Hematopoietic multipotent progenitor cell treated with erythropoietin and hydrocortisone succinate and interleukin-3 and kit ligand, for 6 days (in vitro differentiated cells): ENCODE measurements at regions not wholly inside any gene's neighbourhood (a gene's known extent, or its start where the extent isn't known, plus 50 kb on each side); places are given as distances from the start of the nearest gene placed in this dataset.

Source experiments
- DNase-seq: peaks from one replicate; pipeline ENCODE4 v3.0.0-alpha.2; 2015

DNA sequence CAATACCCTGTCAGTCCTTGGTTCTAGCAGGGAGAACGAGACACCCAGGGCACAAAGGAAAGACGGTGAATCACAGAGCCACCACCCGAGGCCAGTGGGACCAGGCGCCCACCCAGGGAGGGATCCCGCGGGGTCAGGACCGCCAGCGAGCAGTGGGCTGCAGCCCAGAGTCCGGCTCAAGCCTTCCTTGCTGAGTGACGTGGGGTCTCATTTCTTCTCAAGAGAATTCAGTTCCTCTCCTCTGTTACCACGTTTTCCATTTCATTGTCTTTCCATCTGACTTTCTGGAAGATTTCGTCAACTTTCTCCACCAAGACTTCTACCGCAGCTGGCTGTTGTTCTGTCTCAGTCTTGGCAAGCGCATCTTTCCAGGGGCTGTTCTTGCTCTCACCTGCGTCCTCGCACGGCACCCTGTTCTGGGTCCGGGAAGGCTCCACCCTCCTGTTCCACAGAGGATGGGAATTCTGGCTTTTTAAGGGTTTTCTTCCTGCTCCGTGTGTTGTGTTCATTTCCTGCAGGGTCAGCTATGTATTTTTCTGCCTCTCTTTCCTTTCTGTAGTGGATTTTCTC is 248.6 kb downstream of the NDUFA10 start:
- no peak for DNase-seq

DNA sequence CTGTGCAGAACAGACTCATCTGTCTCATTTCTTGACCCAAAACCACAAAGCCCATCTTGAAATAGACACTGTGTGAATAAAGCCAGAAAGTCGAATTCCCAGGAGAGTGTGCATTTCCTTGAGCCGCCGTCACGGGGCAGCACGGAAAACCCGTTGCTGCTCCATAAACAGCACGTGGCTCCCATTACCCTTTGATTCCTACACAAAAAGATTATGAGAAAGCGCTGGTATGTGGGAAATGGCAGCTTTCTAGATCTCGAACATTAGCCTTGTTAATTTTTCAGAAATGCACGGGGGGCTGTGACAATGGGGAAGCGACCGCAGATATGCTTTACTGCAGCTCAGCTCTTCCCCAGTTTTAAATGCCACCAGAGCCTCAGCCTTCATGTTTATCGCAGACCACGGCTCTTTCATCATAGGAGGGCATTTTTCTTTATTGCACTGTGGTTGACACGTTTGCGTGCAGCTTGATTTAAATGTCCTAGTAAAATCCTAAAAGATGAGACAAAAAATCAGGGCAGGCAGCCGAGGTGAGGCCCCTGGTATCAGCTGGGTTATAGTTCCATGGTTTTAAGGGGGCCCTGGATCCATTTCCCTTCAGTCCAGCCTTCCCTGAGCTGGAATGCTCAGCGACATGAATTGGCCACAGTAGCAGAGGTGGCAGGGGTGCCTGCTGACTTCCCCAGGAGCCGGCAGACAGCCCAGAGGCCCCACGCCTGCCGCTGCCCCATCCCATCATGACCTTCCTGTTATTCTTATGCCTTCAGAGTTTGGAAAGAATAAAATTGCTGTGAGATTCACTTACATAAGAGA is 249.3 kb downstream of the NDUFA10 start:
- DNase-seq: no peak

DNA sequence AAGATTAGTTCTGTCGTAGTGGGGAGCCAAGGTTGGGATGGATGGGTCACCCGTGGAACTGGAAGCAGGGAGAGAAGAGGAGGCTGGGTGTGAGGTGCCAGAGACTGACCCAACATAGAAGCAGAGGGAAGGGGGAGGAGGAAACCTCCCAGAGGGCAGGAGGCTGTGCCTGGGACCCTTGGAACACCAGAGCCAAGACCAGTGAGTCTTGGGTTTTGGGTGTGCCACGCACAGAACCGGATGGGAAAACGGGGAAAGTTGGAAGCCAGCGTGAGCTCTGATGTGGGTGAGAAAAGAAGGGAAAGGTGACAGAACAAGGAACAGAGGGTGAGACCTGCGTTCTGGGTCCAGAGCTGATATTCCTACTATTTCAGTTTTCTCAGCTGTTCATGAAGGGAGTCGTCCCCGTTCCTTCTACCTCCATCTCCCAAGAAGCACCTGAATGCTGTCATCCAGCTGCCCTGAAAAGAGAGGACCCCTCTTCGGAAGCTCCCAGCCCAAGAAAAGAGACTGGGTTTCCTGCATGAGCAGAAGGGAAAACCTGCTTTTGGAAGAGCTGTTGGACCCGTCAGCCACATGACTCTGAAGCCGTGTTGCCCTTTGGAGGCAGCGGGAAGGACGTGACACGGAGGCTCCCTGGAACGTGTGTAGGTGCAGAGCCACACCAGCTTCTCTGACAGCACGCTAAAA is 250.1 kb downstream of the NDUFA10 start:
- no peak for DNase-seq

DNA sequence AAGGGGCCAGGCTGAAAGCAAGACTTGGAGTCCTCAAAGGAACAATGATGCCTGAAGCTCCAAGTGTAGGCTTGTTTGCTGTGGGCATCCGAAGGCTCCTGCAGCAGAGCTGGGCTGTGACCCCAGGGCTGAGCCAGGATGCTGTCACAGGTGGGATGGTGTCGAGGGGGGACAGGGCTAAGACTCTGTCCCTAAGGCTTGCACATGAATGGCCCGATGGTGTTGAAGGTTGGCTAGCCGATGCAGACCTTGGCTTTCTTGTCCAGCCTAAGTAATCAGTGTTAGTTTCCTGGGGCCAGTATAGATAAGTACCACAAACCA is 251.0 kb downstream of the NDUFA10 start:
- no peak for DNase-seq

DNA sequence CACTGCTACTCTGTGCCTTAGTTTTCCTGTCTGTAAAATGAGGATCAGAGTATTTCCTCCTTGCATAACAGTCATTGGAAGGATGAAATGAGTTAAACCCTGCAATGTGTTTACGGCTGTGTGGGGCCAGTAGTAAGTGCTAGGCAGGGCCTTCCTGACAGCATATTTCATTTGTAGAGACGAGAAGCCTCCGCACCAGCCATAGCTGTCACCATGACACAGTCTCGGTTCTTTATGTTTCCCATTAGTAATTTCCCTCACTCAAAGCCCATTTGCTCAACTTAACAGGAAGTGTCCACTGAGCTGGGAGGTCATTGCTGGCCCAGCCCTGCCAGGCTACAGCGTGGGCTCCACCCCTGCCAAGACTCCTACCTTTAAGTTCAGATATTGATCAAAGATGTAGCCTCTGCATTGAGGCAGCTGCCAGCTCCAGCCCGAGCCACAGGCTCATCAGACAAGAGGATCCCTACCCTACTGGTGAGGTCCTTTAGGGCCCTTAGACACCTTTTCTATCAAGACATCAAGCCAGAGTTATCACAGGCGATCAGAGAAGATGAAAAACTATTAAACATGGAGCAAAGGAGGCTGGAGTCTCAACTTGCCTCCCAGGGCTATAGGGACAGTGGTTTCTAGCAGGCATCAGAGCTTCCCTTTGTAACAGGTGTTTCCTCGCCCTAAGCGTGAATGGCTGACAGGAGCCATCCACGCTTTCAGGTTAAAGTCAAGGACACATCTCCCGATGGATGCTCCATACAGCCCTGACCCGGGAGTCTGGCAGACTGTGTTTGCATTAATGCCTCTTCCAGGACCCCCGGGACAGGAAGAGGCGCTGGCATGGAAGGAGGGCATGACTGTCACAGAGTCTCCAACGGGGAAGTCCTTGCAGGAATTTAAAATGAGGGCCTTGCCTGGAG is 251.7 kb downstream of the NDUFA10 start:
- DNase-seq: no peak

DNA sequence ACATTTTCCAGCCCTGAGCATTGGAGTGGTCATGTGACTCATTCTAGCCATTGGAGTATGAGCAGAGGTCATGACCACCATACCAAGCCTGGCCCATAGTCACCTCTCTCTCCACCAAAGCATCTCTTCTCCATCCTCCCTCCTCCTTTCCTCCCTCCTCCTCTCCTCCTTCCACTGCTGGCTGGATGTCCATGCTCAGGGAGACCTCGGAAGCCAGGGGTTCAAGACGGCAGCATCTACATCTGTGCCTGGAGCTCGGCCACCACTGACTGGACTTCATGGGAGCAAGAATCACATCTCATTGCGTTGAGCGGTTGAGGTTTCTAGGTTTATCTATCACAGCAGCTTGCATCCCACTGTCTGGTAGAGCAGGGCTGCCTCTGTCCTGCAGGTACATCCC is 252.4 kb downstream of the NDUFA10 start:
- no peak for DNase-seq

DNA sequence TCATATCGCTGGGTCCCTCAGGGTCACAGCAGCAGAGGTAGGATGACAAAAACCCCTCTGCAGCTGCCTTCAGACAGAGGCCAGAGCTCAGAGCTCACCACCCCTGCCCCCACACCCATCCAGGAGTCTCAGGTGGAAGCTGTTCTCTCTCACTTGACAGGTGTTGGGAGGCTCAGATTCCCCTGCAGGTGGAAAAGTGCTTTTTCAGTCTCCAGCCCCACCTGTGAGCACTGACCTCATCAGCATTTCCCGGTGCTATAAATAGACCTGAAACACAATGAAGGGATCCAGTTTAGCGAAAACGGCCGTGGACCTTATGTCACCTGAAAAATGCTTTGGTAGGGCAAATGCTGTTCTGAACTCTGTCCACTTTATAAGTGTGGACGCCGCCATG is 254.9 kb downstream of the NDUFA10 start:
- DNase-seq: no peak

DNA sequence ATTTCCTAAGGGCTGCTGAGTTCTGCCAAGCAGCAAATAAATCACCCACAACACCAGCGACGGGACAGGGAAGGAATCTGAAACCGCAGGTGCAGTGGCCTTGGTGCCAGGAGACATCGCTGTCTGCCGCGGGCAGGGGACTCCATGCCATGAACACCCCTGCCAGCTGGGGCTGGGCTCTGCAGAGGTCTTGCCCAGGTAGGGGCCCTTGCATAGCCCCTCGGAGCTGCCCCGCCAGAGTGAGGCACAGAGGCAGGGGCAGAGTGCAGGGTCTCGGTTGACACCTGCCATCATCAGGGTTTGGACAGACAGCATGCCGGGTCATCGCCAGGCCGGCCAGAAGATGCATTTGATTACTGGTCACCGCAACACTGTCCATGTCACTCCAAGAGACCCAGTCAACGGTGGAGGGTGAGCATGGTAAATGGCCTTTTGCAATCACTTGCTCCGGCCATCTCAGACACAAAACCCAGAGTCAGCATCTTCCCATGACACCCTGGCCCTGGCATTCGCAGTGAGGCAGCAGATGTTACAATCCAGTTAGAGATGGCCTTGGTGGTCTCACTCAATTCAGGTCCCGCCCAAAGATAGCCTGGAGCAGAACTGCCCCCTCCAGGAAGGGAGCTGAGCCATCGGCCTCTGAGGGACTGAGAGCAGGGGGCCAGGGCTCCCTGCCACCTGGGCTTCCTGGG is 255.4 kb downstream of the NDUFA10 start:
- DNase-seq: no peak

DNA sequence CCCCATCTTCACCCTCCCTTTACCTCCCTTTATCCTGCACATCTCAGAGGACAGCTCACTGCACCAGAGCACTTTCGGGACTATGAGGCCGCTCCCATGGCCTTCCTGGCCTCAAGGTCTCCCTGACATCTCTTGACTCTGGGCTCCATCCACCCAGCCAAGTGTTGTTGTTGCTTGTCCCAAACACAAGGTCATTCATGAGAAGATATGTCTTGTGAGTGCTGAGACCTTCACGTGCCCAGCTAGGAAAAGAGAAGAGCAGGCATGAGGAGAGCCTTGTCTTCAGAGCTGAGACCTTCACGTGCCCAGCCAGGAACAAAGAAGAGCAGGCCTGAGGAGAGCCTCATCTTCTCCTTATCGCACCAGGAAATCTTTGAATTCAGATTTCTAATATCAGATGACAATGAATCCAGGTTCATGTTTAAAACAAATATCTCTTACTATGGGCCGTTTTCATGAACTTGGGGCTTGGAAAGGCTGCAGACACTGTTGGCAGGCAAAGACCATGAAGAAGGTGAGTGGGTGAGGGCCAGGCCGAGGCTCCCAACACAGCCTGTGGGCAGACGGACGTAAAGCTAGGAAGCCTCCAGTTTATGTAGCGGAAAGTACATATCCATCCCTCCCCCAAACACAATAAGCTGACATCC is 256.1 kb downstream of the NDUFA10 start:
- no peak for DNase-seq

DNA sequence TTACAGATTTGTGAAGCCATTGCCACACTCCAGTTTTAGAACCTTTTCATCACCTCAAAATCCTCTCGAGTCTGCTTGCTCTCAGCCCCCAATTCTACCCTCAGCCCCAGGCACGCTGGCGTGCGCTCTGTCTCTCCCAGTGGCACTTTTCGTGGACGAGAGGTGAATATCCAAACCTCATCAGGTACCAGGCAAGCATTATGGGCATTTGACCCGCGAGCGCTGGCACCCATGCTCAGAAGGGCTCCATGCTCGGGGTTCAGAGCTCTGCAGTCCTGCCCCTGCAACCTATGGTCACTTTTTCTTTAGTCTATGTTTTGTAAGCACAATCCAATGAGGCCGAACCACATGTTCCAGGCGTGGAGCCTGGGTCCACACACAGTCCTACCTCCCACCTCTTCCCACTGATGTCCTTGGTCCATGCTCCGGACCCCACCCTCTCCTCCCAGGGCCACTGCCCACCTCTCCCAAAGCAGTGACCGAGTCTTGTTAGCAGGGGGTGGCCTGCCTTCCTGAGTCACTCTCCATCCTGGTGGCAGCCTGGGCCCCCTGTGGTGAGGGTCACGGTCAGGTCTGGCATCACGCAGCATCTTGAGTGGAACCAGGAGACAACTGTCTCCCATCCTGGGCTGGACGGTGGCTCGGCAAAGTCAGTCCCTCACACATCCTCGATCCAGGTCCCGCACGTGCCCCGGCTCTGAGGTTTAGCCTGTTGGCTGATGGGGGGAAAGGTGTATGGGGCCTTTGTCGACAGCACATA is 256.9 kb downstream of the NDUFA10 start:
- DNase-seq: no peak

DNA sequence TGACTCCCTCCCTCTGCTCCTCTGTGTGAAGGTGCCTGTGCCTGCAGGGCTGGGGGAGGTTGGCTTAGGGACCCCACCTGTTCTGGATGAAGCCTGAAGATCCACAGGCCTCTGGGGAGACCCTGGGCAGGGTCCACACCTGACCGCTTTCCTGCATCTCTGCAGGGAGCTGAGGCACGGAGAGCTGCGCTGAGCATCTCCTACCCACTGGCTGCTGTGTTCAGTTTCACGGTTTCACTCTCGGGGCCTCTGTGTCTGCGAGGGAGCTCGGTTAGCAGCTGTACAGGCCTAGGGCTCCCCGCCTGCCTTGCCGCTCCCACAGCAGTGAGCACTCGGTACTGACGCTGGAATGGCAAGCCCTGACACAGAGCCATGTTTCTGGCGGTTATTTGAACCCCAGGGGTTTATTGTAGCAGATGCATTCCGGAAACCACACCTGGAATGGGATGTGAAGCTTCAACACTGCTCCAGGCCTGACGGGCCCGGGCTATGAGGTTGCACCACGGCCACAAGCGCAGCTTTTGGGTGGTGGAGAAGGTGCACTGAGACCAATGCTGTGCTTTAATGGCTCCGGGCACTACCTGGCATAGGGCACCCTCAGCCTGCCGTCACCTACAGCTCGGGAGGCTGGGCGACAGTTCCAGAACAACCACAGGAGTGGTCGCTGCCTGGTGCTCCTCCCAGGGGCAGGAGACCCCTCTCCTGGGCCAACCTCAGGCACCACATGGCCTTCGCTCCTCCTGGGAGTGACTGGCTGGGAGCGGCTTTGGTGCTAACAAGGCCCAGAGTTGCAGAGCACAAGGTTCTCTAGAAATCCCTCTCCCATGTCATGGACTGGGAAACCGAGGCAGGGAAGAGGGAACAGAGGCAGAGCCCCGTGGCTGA is 257.9 kb downstream of the NDUFA10 start:
- DNase-seq: no peak

DNA sequence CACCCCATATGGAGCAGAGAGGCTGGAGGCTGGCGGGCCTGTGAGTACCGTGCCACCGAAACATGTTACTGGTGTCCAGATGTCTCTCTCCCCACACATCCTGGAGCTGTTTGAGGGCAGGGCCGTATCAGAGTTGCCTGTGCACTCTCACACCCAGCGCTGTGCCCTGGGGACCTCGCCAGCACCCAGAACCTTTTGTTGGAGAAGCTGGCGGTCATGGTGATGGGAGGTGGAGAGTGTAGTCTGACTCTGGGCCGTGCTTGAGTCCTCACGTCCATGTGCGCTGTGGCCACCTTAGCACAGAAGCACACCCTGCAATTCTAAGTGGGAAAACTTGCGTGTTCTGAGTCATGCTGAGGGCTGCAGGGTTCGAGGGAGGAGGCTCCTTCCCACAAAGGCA is 259.2 kb downstream of the NDUFA10 start:
- no peak for DNase-seq

DNA sequence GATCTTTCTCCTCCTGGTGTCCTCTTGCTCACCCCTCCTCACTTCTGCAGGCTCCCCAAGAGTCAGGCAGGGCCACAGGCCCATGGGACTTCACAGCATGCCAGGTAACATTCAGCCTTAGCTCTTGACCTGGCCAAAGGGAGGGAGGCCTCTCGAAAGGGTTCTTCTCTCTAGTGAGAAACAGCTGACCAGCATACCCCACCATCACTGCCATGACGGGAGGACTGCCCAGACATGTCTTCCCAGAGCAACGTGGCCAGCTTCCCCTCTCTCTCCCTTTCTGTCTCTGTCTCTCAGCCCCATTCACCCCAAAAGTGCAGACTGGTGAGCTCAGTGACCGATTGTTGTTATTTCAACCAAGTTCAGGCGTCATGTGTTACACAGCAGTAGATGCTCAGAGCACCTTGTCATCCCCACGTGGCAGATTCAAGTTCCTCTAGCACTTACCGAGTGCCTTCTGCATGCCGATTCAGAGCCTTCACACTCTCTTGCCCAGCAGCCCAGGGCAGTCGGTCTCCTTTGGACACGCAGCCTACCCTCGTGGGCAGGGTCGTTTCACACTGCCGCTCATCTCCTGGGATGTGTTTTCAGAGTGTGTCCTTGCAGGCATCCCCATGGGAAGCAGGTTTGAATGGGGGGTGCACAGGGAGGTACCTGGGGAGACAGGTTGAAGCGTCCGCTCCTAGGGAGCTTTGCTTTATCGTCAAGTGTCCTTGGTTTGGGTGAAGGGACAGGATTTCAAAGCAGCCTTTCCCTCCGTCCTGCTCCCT is 259.9 kb downstream of the NDUFA10 start:
- DNase-seq: no peak

DNA sequence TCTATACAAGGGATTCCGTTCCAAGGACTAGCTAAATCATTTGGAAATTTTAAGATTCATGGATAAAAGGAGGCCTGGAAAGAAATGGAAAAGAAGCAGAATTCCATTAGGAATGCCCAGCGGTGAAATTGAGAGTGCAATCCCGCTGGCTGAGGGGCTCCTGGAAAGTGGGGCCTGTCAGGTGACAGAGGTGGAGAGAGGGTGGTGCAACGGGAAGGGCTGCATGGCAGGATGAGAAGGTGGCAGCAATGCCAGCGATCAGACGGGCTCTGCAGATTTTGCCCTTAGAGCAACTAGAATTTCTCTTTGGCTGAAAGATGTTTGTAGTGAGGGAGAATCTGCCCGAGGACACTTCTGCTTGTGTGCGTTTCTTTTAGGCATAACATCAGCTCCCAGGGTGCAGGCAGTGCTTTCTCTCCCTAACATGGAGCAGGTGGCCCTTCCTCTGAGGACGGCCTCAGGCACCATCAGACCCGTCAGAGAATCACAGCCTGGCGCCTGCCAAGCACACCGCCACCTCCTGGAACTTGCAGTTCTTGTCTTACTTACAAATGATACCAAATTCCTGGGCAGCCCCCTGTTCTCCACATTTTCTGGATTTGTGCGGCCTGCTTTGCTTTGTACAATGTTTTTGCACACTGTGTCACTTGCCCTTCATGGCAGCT is 261.6 kb downstream of the NDUFA10 start:
- no peak for DNase-seq

DNA sequence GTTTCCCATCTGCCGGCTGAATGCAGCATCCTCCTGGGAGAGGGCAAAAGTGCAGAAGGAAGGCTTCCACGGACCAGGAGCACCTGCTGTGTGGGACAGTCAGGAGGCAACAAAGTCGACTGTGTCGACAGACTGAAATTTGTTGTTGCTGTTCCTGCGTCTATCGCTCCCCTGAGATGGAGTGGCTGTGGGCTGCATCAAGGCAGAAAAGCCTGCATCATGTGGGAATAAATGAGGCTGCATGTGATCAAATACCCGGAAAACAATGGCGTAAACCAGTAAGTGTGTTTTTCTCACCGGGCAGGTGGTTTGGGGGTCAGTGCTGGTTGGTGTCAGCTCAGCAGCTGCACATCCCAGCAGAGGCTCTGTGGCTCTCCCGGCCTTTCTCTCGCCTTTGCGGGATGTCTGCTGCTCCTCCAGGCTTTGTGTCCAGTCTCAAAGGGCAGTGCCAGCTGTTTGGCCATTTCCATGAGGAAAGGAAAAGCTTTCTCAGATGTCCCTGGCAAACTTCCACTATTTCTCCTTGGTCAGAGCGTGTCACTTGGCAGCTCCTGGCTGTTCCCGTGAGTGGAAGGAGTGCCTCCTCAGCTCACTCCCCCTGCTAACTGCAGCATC is 262.4 kb downstream of the NDUFA10 start:
- no peak for DNase-seq

DNA sequence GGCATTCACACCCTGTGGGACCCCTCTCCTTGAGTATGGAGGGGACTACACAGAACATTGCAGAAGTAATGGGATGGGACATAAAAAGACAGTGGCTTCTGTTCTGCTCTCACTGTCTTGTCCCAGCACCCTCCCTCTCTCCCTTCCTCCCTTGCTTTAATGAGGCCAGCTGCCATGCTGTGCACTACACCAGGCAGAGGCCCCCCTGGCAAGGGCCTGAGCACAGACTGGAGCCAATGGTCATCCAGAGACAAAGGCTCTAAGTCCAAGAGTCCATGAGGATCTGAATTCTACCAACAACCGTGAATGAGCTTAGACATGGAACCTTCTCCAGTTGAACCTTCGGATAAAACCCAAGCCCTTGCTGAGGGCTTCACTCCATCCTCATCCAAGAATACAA is 263.0 kb downstream of the NDUFA10 start:
- no peak for DNase-seq

DNA sequence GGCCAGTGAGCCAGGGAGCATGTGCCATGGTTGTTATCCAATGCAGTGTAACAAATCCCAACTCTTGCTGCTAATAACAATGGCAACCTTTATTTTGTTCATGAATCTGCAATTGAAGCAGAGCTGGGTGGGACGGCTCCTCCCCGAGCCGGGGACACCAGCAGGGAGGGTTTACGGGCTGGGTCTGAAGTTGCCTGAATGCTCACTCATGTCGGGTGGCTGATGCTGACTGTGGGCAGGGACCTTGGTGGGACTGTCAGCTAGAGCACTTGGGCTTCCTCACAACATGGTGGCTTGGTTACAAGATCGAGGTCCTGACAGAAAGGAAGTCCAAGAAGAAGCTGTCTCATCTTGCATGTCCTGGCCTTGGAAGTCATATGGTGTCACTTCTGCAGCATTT is 264.5 kb downstream of the NDUFA10 start:
- DNase-seq: no peak

DNA sequence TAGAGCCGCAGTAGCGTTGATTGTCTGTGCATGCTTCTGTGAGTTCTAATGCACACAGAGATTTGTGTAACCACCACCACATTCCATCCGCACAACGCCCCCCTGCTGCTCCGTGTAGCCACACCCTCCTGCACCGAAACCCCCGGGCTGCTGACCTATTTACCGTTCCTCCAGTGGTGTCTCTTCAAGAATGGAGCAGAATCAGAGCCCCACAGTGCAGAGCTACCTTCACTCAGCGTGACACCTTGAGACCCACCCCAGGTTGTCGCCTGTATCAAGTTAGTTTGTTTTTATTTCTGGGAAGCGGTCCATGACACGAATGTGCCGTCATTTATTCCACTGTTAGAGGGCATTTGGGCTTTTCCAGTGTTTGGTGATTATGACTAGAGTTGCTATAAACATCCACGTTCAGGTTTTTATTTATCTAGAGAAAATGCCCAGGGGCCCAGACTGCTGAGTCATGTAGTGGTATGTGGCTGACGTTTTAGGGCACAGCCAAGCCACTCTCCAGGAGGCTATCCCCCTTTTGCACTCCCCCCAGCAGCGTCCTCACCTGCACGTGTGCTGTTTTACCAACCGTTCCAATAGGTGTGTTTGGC is 266.8 kb downstream of the NDUFA10 start:
- DNase-seq: no peak
